Astrocyte (in vitro differentiated cells and primary cell): ENCODE measurements at regions not wholly inside any gene's neighbourhood (a gene's known extent, or its start where the extent isn't known, plus 50 kb on each side); places are given as distances from the start of the nearest gene placed in this dataset.

Experiments
- DNase-seq: peaks from one replicate; pipeline ENCODE4 v3.0.0-alpha.2; 2010; ENCODE audit warnings: low read depth
- FAIRE-seq: peaks from 2 replicates; lab custom pipeline; 2011; peaks lifted over from hg19 to GRCh38; lab: Jason Lieb, UNC
- H2AFZ ChIP-seq: 2 replicates; pipeline ENCODE4 v1.6.0; 2012; ENCODE audit warnings: low read depth, low read length, inconsistent platforms
- H3K27ac ChIP-seq: 2 replicates; pipeline ENCODE4 v1.5.1; 2011; ENCODE audit warnings: low read depth, low read length, inconsistent platforms
- H3K27me3 ChIP-seq: 2 replicates; pipeline ENCODE4 v1.6.0; 2011; ENCODE audit warnings: low read length, inconsistent platforms; ENCODE audit not compliant: insufficient read depth
- H3K36me3 ChIP-seq: 2 replicates; pipeline ENCODE4 v1.5.1; 2011; ENCODE audit warnings: low read length, inconsistent platforms; ENCODE audit not compliant: insufficient read depth
- H3K4me1 ChIP-seq: 2 replicates; pipeline ENCODE4 v1.5.1; 2011; ENCODE audit warnings: low read length, inconsistent platforms; ENCODE audit not compliant: insufficient read depth
- H3K4me2 ChIP-seq: 2 replicates; pipeline ENCODE4 v1.6.0; 2012; ENCODE audit warnings: low read length, inconsistent platforms
- H3K4me3 ChIP-seq: 2 replicates; pipeline ENCODE4 v1.5.1; 2011; ENCODE audit warnings: low read depth, mild to moderate bottlenecking, low read length, inconsistent platforms; ENCODE audit not compliant: insufficient read depth
- H3K79me2 ChIP-seq: 2 replicates; pipeline ENCODE4 v1.6.0; 2012; ENCODE audit warnings: mild to moderate bottlenecking, low read length, inconsistent platforms; ENCODE audit not compliant: insufficient read depth
- H3K9ac ChIP-seq: 2 replicates; pipeline ENCODE4 v1.6.0; 2012; ENCODE audit warnings: mild to moderate bottlenecking, low read length, inconsistent platforms
- H3K9me3 ChIP-seq: 2 replicates; pipeline ENCODE4 v1.5.1; 2012; ENCODE audit warnings: low read depth, mild to moderate bottlenecking, low read length, inconsistent platforms; ENCODE audit not compliant: insufficient read depth
- H4K20me1 ChIP-seq: 2 replicates; pipeline ENCODE4 v1.6.0; 2012; ENCODE audit warnings: low read length, inconsistent platforms; ENCODE audit not compliant: insufficient read depth
- H3K27ac Mint-ChIP-seq: one replicate; pipeline ENCODE4 v1.8.0; 2021; ENCODE audit warnings: mild to moderate bottlenecking, mixed read lengths; ENCODE audit not compliant: unreplicated experiment
- H3K27me3 Mint-ChIP-seq: one replicate; pipeline ENCODE4 v1.8.0; 2021; ENCODE audit warnings: low read depth, mixed read lengths; ENCODE audit not compliant: unreplicated experiment
- H3K36me3 Mint-ChIP-seq: one replicate; pipeline ENCODE4 v1.8.0; 2021; ENCODE audit warnings: low read depth, mixed read lengths; ENCODE audit not compliant: unreplicated experiment
- H3K4me1 Mint-ChIP-seq: one replicate; pipeline ENCODE4 v1.8.0; 2021; ENCODE audit warnings: low read depth, mixed read lengths; ENCODE audit not compliant: unreplicated experiment
- H3K4me3 Mint-ChIP-seq: one replicate; pipeline ENCODE4 v1.8.0; 2021; ENCODE audit warnings: mild to moderate bottlenecking, moderate library complexity, mixed read lengths; ENCODE audit not compliant: unreplicated experiment
- H3K9me3 Mint-ChIP-seq: one replicate; pipeline ENCODE4 v1.8.0; 2021; ENCODE audit warnings: mild to moderate bottlenecking, mixed read lengths; ENCODE audit not compliant: unreplicated experiment
- EZH2 ChIP-seq: IDR thresholded peaks from 2 replicates; pipeline ENCODE4 v1.6.1; 2012; ENCODE audit warnings: mild to moderate bottlenecking, low read length, inconsistent platforms; ENCODE audit not compliant: insufficient read depth
- TF ChIP-seq, protein P1 (sequence below): IDR thresholded peaks from 2 replicates; pipeline ENCODE4 v1.5.1; 2011; ENCODE audit warnings: low read depth, mild to moderate bottlenecking, inconsistent platforms, low read length, moderate library complexity; ENCODE audit not compliant: insufficient read depth

GRCh38 chr5:7955476-7955875 is 86.5 kb downstream of the MTRR start:
- Histone ChIP-seq H3K79me2 (no peaks in the 10 kb centered on the region), H3K4me2 (no peak overlapping the region), H3K36me3 (no peaks in the 10 kb centered on the region), H2AFZ (no peak overlapping the region), H4K20me1 (no peaks in the 10 kb centered on the region), H3K27me3 (no peaks in the 10 kb centered on the region), H3K9me3 (no peaks in the 10 kb centered on the region), H3K4me3 (no peak overlapping the region), H3K9ac (no peak overlapping the region), H3K4me1 (no peaks in the 10 kb centered on the region), H3K27ac (no peak overlapping the region)
- FAIRE-seq (no peak), DNase-seq (no peak)
- Mint-ChIP-seq H3K36me3 (no peaks in the 10 kb centered on the region), H3K4me3 (no peak overlapping the region), H3K4me1 (no peaks in the 10 kb centered on the region), H3K9me3 (no peaks in the 10 kb centered on the region), H3K27ac (no peak overlapping the region), H3K27me3 (peaks cover 2% of the 10 kb centered on the region)
- no peak for TF ChIP-seq EZH2
- TF ChIP-seq, protein P1, sequence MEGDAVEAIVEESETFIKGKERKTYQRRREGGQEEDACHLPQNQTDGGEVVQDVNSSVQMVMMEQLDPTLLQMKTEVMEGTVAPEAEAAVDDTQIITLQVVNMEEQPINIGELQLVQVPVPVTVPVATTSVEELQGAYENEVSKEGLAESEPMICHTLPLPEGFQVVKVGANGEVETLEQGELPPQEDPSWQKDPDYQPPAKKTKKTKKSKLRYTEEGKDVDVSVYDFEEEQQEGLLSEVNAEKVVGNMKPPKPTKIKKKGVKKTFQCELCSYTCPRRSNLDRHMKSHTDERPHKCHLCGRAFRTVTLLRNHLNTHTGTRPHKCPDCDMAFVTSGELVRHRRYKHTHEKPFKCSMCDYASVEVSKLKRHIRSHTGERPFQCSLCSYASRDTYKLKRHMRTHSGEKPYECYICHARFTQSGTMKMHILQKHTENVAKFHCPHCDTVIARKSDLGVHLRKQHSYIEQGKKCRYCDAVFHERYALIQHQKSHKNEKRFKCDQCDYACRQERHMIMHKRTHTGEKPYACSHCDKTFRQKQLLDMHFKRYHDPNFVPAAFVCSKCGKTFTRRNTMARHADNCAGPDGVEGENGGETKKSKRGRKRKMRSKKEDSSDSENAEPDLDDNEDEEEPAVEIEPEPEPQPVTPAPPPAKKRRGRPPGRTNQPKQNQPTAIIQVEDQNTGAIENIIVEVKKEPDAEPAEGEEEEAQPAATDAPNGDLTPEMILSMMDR, result no peak

DNA sequence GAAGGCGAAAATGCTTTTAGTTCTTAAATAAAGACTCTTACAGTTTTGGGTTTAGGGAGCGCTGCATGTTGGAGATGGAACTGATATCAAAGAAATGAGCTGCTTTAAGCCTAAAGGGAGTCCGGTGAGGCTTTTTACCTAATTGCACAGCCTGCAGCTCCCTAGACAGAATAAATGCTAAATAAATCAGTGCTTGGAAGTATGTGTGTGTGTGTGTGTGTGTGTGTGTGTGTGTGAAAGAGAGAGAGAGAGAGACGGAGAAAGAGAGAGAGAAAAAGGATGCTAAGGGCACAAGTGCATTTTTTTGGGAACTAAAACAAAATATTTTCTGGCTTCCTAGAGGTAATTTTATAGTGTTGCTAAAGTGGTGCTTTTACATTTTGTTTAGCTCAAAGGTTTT is 88.4 kb downstream of the MTRR start:
- H3K27ac Mint-ChIP-seq, result no peak overlapping the region
- DNase-seq (no peak), FAIRE-seq (no peak)
- H3K4me2 ChIP-seq, result no peak overlapping the region
- peaks cover 2% of the 10 kb centered on the region for H3K27me3 Mint-ChIP-seq
- H3K36me3 Mint-ChIP-seq, result no peaks in the 10 kb centered on the region
- H3K4me3 Mint-ChIP-seq, result no peak overlapping the region
- H3K4me1 Mint-ChIP-seq, result peaks cover 3% of the 10 kb centered on the region
- H3K9me3 Mint-ChIP-seq, result no peaks in the 10 kb centered on the region
- no peaks in the 10 kb centered on the region for H4K20me1 ChIP-seq
- TF ChIP-seq, protein P1, result no peak
- TF ChIP-seq EZH2, result no peak
- no peaks in the 10 kb centered on the region for H3K36me3 ChIP-seq
- H2AFZ ChIP-seq, result no peak overlapping the region
- H3K27me3 ChIP-seq, result no peaks in the 10 kb centered on the region
- H3K9ac ChIP-seq, result no peak overlapping the region
- no peak overlapping the region for H3K27ac ChIP-seq
- no peaks in the 10 kb centered on the region for H3K4me1 ChIP-seq
- H3K4me3 ChIP-seq, result no peak overlapping the region
- no peaks in the 10 kb centered on the region for H3K9me3 ChIP-seq
- H3K79me2 ChIP-seq, result no peaks in the 10 kb centered on the region

DNA sequence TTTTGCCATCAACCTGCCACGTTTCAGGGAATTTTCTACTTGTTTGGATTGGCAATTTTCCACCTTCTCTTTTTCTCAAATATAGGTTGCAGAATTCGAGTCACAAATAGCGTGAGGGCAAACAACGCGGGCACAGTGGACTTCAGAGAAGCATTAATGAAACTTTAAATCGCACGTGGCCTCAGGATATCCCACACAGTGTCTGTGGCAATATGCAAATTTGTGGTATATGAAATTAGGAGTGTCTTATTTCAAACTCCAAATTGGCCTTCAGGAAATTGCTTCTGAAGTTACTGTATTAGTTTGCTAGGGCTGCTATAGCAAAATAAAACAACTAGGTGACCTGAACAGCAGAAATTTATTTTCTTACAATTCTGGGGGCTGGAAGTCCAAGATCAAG is 91.2 kb downstream of the MTRR start:
- Histone ChIP-seq H3K4me3 (no peak overlapping the region), H3K36me3 (no peaks in the 10 kb centered on the region), H4K20me1 (no peaks in the 10 kb centered on the region), H3K9me3 (no peaks in the 10 kb centered on the region), H3K4me2 (no peak overlapping the region), H3K27me3 (no peaks in the 10 kb centered on the region), H3K79me2 (no peaks in the 10 kb centered on the region), H3K27ac (no peak overlapping the region), H3K9ac (no peak overlapping the region), H2AFZ (no peak overlapping the region), H3K4me1 (no peaks in the 10 kb centered on the region)
- peaks cover 3% of the 10 kb centered on the region for H3K4me1 Mint-ChIP-seq
- H3K4me3 Mint-ChIP-seq, result no peak overlapping the region
- no peaks in the 10 kb centered on the region for H3K27me3 Mint-ChIP-seq
- TF ChIP-seq, protein P1, result no peak
- TF ChIP-seq EZH2, result no peak
- no peak for DNase-seq
- no peak for FAIRE-seq
- no peaks in the 10 kb centered on the region for H3K36me3 Mint-ChIP-seq
- no peak overlapping the region for H3K27ac Mint-ChIP-seq
- no peaks in the 10 kb centered on the region for H3K9me3 Mint-ChIP-seq
